ENCODE measurements at regions not wholly inside any gene's neighbourhood (a gene's known extent, or its start where the extent isn't known, plus 50 kb on each side); places are given as distances from the start of the nearest gene placed in this dataset.

DNA sequence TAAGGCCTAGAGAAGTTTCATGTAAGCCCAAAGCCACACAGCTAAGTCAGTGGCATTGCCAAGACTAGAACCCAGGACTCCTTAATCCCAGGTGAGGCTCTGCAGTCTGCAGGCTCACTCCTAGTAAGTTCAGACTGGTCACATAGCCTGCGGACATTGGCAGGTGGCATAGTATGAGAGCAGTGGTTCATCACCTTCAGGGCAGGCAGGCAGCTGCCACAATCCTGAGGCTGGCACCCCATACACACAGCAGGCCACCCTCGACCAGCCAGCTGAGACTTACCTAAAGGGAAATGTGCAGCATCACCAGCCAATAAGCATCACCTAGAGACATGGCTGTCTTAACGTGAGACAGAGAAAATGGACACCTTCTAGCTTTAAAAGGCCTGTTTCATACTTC, 231.6 kb upstream of the UBASH3B start:
- no peak overlapping the region for H3K4me2 ChIP-seq (ENCODE audit: low read depth, low read length, poor library complexity, severe bottlenecking)
- no peak for TF ChIP-seq EZH2phosphoT487 (IDR thresholded peaks at IDR 0.05; ENCODE audit: borderline replicate concordance)
- TF ChIP-seq, protein P1, sequence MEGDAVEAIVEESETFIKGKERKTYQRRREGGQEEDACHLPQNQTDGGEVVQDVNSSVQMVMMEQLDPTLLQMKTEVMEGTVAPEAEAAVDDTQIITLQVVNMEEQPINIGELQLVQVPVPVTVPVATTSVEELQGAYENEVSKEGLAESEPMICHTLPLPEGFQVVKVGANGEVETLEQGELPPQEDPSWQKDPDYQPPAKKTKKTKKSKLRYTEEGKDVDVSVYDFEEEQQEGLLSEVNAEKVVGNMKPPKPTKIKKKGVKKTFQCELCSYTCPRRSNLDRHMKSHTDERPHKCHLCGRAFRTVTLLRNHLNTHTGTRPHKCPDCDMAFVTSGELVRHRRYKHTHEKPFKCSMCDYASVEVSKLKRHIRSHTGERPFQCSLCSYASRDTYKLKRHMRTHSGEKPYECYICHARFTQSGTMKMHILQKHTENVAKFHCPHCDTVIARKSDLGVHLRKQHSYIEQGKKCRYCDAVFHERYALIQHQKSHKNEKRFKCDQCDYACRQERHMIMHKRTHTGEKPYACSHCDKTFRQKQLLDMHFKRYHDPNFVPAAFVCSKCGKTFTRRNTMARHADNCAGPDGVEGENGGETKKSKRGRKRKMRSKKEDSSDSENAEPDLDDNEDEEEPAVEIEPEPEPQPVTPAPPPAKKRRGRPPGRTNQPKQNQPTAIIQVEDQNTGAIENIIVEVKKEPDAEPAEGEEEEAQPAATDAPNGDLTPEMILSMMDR (conservative IDR thresholded peaks at IDR 0.05; ENCODE audit: low read length), result no peak
- no peaks in the 10 kb centered on the region for H3K27me3 ChIP-seq (ENCODE audit: insufficient read depth, low read length, poor library complexity, severe bottlenecking)
- H4K20me1 ChIP-seq (ENCODE audit: insufficient read depth, low read length, poor library complexity, severe bottlenecking), result no peaks in the 10 kb centered on the region
- no peak overlapping the region for H3K4me3 ChIP-seq (ENCODE audit: low read length, poor library complexity, severe bottlenecking)
- no peaks in the 10 kb centered on the region for H3F3A ChIP-seq (ENCODE audit: low read depth)
- no peak overlapping the region for H3K9ac ChIP-seq (ENCODE audit: low read depth, low read length, poor library complexity, severe bottlenecking)
- no peaks in the 10 kb centered on the region for H3K79me2 ChIP-seq (ENCODE audit: insufficient read depth, low read length)
- no peaks in the 10 kb centered on the region for H3K9me2 ChIP-seq (replicated peaks; ENCODE audit: low read depth, low read length)
- no peaks in the 10 kb centered on the region for H3K9me3 ChIP-seq (ENCODE audit: insufficient read depth, low read depth, low read length)
- H2AFZ ChIP-seq (ENCODE audit: low read length), result no peak overlapping the region
- no peaks in the 10 kb centered on the region for H3K4me1 ChIP-seq (ENCODE audit: insufficient read depth, low read length, poor library complexity, severe bottlenecking)
- no peaks in the 10 kb centered on the region for H3K36me3 ChIP-seq (ENCODE audit: insufficient read depth, low read length)

DNA sequence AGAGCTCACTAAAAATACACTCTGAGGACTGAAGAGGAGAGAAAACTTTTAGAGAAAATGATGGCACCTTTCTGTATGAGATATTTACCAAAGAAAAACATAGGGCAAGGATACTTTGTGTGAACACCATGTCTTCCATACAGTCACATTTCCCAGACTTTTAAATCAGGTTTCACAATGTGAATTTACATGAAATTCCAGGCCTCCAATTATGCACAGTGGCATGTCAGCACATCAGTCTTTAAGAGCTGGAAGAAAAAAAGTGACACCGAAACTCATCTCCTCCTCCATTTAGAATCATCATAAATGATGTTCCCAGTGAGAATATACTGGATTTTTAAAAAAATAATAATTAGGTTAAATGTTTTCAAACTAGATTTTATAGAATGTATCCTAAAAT, 232.2 kb upstream of the UBASH3B start:
- H3K9ac ChIP-seq (ENCODE audit: low read depth, low read length, poor library complexity, severe bottlenecking), result no peak overlapping the region
- H3K9me2 ChIP-seq (replicated peaks; ENCODE audit: low read depth, low read length), result no peaks in the 10 kb centered on the region
- H3K36me3 ChIP-seq (ENCODE audit: insufficient read depth, low read length), result no peaks in the 10 kb centered on the region
- H3K79me2 ChIP-seq (ENCODE audit: insufficient read depth, low read length), result no peaks in the 10 kb centered on the region
- H3K4me3 ChIP-seq (ENCODE audit: low read length, poor library complexity, severe bottlenecking), result no peak overlapping the region
- H4K20me1 ChIP-seq (ENCODE audit: insufficient read depth, low read length, poor library complexity, severe bottlenecking), result no peaks in the 10 kb centered on the region
- H3K4me2 ChIP-seq (ENCODE audit: low read depth, low read length, poor library complexity, severe bottlenecking), result no peak overlapping the region
- H3K4me1 ChIP-seq (ENCODE audit: insufficient read depth, low read length, poor library complexity, severe bottlenecking), result no peaks in the 10 kb centered on the region
- no peak for TF ChIP-seq EZH2phosphoT487 (IDR thresholded peaks at IDR 0.05; ENCODE audit: borderline replicate concordance)
- TF ChIP-seq, protein P1 (conservative IDR thresholded peaks at IDR 0.05; ENCODE audit: low read length), result no peak
- H3F3A ChIP-seq (ENCODE audit: low read depth), result no peaks in the 10 kb centered on the region
- H3K27me3 ChIP-seq (ENCODE audit: insufficient read depth, low read length, poor library complexity, severe bottlenecking), result no peaks in the 10 kb centered on the region
- no peak overlapping the region for H2AFZ ChIP-seq (ENCODE audit: low read length)
- no peaks in the 10 kb centered on the region for H3K9me3 ChIP-seq (ENCODE audit: insufficient read depth, low read depth, low read length)

DNA sequence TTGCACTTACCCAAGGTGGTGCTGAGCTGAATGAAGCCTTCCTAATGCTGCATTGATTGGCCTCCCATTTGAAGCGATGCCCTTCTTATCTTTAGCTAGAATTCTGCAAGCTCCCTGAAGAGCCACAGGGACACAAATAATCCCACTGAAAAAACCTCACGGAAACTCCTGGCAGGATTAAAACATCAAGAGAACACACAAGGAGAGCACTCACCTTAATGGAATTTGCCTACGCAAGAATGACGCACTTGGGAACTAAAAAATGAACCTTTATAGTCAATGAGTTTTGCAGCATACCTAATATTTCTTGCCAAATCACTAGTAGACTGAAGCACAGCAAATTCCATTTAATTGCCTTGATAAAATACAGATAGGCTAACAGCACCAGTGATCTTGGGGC, 232.8 kb upstream of the UBASH3B start:
- Histone ChIP-seq H3K4me2 (ENCODE audit: low read depth, low read length, poor library complexity, severe bottlenecking) (no peak overlapping the region), H3K9me2 (replicated peaks; ENCODE audit: low read depth, low read length) (no peaks in the 10 kb centered on the region), H3K36me3 (ENCODE audit: insufficient read depth, low read length) (no peaks in the 10 kb centered on the region), H3K4me3 (ENCODE audit: low read length, poor library complexity, severe bottlenecking) (no peak overlapping the region), H3K4me1 (ENCODE audit: insufficient read depth, low read length, poor library complexity, severe bottlenecking) (no peaks in the 10 kb centered on the region), H4K20me1 (ENCODE audit: insufficient read depth, low read length, poor library complexity, severe bottlenecking) (no peaks in the 10 kb centered on the region), H3K79me2 (ENCODE audit: insufficient read depth, low read length) (no peaks in the 10 kb centered on the region), H3K27me3 (ENCODE audit: insufficient read depth, low read length, poor library complexity, severe bottlenecking) (no peaks in the 10 kb centered on the region), H3K9me3 (ENCODE audit: insufficient read depth, low read depth, low read length) (no peaks in the 10 kb centered on the region), H3K9ac (ENCODE audit: low read depth, low read length, poor library complexity, severe bottlenecking) (no peak overlapping the region), H2AFZ (ENCODE audit: low read length) (no peak overlapping the region), H3F3A (ENCODE audit: low read depth) (no peaks in the 10 kb centered on the region)
- no peak for TF ChIP-seq EZH2phosphoT487 (IDR thresholded peaks at IDR 0.05; ENCODE audit: borderline replicate concordance)
- TF ChIP-seq, protein P1 (conservative IDR thresholded peaks at IDR 0.05; ENCODE audit: low read length), result no peak

All from Loucy (cell line).